Inferior parietal cortex (tissue), 1 donor: ENCODE measurements at regions not wholly inside any gene's neighbourhood (a gene's known extent, or its start where the extent isn't known, plus 50 kb on each side); places are given as distances from the start of the nearest gene placed in this dataset.
"Not testable (repeated sequence)": the region's sequence is repeated elsewhere in the genome, so short reads cannot be mapped to it uniquely, and the experiment has no call there.

Experiments
- DNase-seq: peaks from one replicate; pipeline ENCODE4 v3.0.0-alpha.2; 2016; ENCODE audit errors: extremely low spot score

DNA sequence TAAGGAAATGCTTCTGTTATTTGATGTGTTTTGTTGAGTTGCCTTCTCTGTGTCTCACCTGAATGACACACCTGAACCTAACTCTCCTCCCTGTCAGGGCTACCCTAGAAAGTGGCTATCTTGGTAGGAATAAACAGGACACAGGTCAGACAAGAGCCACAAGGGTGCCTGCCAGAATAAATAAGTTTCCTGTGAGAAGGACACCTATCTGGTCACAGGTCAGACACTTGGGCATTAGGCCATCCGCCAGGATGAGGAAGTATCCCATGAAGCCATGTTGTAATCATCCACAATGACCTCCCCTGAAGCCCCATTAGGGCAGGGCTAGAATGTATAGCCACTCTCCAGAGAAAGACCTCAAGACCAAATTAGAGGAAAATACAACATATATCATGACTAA lies 318.8 kb downstream of the ZNF674 start:
- DNase-seq, result no peak

DNA sequence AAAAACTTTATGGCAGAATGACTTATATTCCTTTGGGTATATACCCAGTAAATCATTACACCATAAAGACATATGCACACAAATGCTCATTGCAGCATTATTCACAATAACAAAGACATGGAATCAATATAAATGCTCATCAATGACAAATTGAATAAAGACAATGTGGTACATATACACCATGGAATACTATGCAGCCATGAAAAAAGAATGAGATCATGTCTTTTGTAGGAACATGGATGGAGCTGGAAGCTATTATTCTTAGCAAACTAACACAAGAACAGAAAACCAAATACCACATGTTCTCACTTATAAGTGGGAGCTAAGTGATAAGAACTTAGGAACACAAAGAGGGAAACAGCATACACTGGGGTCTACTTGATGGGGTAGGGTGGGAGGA lies 321.7 kb downstream of the ZNF674 start:
- not testable (repeated sequence) for DNase-seq

DNA sequence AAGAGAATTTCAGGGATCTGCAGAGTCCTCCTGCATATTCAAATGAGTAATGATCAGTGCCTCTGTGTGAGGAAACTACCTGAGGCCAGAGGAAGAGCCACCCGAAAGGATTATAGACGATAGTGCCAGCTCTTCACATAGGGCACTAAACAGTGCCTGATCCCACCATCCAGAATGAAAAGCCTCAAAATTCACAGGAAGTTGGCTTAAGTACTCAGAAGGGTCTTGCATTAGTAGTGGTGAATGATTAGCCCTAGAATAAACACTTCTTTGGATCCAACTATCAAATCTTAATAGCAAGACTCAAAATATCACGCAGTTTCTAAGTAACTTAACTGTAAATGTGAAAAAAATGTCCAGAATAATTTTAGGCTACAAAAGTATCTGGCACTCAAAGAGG lies 324.4 kb downstream of the ZNF674 start:
- no peak for DNase-seq

- no peak for DNase-seq
These were observed 326.8 kb downstream of the ZNF674 start for GRCh38 chrX:46218373-46218772.

GRCh38 chrX:46216406-46216805 lies 328.8 kb downstream of the ZNF674 start:
- no peak for DNase-seq

GRCh38 chrX:46211079-46211478 lies 334.1 kb downstream of the ZNF674 start:
- DNase-seq, result no peak

DNA sequence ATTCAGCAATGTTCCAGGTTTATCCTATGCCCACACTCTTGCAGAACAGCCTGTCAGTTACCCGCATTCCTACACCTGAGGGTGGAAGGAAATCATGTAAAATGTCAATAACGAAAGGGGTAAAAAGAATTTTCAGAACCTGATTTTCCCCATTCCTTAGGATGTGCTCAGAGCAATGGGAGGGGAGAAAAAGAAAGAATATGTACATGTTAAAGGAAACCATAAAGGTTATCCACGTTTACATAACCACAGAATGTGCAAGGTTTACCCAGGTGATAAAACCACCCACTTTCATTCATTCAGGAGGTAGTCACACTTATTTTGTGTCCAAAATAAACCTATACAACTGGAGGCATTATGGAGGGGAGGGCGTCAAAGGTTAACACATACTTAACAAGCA lies 335.5 kb downstream of the ZNF674 start:
- DNase-seq, result no peak

- DNase-seq, result no peak
These were observed 336.2 kb downstream of the ZNF674 start for GRCh38 chrX:46209037-46209436.

GRCh38 chrX:46208225-46208854 lies 336.9 kb downstream of the ZNF674 start:
- DNase-seq, result no peak

GRCh38 chrX:46204721-46205422 lies 340.3 kb downstream of the ZNF674 start:
- no peak for DNase-seq

DNA sequence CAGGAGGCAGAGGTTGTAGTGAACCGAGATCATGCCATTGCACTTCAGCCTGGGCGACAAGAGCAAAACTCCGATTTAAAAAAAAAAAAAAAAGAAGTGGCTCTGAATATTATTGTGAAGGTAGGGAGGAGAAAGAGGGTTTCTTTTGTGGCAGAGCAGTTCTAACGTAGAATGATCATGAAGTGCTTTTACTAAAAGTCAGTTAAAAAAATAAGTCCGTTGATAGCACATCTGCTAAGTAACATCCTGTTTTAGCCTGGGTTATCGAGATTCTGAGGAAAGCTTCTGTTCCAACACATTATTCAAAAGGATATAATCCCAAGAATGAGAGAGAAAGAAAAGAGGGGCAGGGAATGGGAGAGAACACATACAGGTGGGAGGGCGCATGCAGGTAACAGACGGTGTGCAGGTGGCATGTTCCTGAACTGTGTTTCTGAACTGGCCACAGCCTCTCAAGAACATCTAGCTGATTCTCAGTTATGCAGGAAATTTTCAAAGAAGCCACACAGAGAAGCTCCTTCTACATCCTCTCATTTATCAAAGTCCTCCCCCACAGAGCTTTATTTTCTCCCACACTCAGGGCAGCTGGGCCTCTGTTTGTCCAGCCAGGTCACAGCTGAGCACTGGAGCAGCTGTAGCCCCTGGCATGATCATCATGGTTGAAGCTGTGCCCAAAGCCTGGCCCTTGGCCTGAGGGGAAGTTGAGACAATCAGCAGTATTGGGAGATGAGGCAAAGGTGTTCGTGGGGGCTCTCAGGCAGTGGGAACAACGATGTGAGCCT lies 342.3 kb downstream of the ZNF674 start:
- DNase-seq, result no peak

GRCh38 chrX:46200413-46200812 lies 344.8 kb downstream of the ZNF674 start:
- DNase-seq, result no peak

- no peak for DNase-seq
These were observed 346.4 kb downstream of the ZNF674 start for GRCh38 chrX:46198858-46199257.

DNA sequence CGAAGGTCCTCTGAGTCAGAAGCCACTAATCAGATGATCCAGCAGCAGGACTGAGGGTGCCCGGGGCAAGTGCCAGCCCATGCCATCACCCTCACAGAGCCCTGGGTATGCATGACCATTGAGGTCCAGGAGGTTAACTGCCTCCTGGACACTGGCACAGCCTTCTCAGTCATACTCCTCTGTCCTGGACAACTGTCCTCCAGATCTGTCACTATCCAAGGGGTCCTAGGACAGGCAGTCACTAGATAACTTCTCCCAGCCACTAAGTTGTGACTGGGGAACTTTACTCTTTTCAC lies 358.5 kb downstream of the ZNF674 start:
- DNase-seq, result not testable (repeated sequence)

- DNase-seq, result no peak
These were observed 359.1 kb downstream of the ZNF674 start for GRCh38 chrX:46185923-46186810.

DNA sequence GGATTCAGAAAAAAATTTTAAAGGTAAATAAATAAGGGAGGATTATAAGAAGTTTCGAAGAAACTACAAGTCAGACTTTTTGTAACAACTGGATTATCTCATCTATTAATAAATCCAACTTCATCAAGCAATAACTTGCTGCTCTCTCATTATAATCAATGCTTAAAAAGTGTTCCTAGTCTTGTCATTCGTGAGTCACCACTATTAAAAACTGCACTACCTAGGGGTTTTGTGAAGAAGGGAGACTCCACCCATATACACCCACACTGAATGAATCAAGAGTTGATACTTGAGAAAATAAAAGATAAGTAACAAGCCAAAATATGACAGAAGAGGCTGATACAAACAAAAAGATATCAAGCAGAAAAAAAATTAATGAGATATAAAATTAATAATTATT lies 360.5 kb downstream of the ZNF674 start:
- no peak for DNase-seq

- DNase-seq, result no peak
These were observed 364.9 kb downstream of the ZNF674 start for GRCh38 chrX:46180258-46180687.

- no peak for DNase-seq
These were observed 365.5 kb downstream of the ZNF674 start for GRCh38 chrX:46179748-46180147.

- DNase-seq, result no peak
These were observed 366.5 kb downstream of the ZNF674 start for GRCh38 chrX:46178763-46179162.

GRCh38 chrX:46173159-46173558 lies 372.1 kb downstream of the ZNF674 start:
- DNase-seq, result no peak

- DNase-seq, result not testable (repeated sequence)
These were observed 373.8 kb downstream of the ZNF674 start for GRCh38 chrX:46171457-46171856.

GRCh38 chrX:46169808-46170207 lies 375.4 kb downstream of the ZNF674 start:
- no peak for DNase-seq
